ENCODE measurements at regions not wholly inside any gene's neighbourhood (a gene's known extent, or its start where the extent isn't known, plus 50 kb on each side); places are given as distances from the start of the nearest gene placed in this dataset.

GRCh38 chr2:60386436-60386835, 167.0 kb downstream of the BCL11A start:
- no peak for TF ChIP-seq HMGXB4 (CRISPR knock-in tag; IDR thresholded peaks at IDR 0.05; ENCODE audit: borderline replicate concordance)
- no peak for TF ChIP-seq POLR2A (IDR thresholded peaks at IDR 0.05; ENCODE audit: low read length)
- TF ChIP-seq CTCF (IDR thresholded peaks at IDR 0.05), result no peak

Data from A549 (cell line).